ENCODE measurements at regions not wholly inside any gene's neighbourhood (a gene's known extent, or its start where the extent isn't known, plus 50 kb on each side); places are given as distances from the start of the nearest gene placed in this dataset.

- Histone ChIP-seq H3K4me3 (ENCODE audit: low read length) (no peak overlapping the region), H3K36me3 (ENCODE audit: control insufficient read depth, insufficient read depth, low read length) (no peaks in the 10 kb centered on the region), H3K9me3 (ENCODE audit: control insufficient read depth, low read length) (no peaks in the 10 kb centered on the region), H3K27me3 (ENCODE audit: control insufficient read depth, insufficient read depth, low read length) (no peaks in the 10 kb centered on the region), H3K9ac (ENCODE audit: low read length) (no peak overlapping the region), H3K4me1 (ENCODE audit: control insufficient read depth, insufficient read depth, low read length) (no peaks in the 10 kb centered on the region)
Measured at GRCh38 chr3:72675243-72675642, 173.0 kb downstream of the SHQ1 start.

GRCh38 chr3:72673011-72673771 lies 175.1 kb downstream of the SHQ1 start:
- no peak overlapping the region for H3K4me3 ChIP-seq (ENCODE audit: low read length)
- H3K4me1 ChIP-seq (ENCODE audit: control insufficient read depth, insufficient read depth, low read length): no peaks in the 10 kb centered on the region

GRCh38 chr3:72669224-72669623 lies 179.0 kb downstream of the SHQ1 start:
- H3K4me3 ChIP-seq (ENCODE audit: low read length): no peak overlapping the region
- H3K4me1 ChIP-seq (ENCODE audit: control insufficient read depth, insufficient read depth, low read length): no peaks in the 10 kb centered on the region
- H3K9ac ChIP-seq (ENCODE audit: low read length): no peak overlapping the region
- H3K36me3 ChIP-seq (ENCODE audit: control insufficient read depth, insufficient read depth, low read length): no peaks in the 10 kb centered on the region
- H3K27me3 ChIP-seq (ENCODE audit: control insufficient read depth, insufficient read depth, low read length): no peaks in the 10 kb centered on the region
- no peaks in the 10 kb centered on the region for H3K9me3 ChIP-seq (ENCODE audit: control insufficient read depth, low read length)

More at GRCh38 chr3:72673011-72673771, 175.1 kb downstream of the SHQ1 start:
- H3K9me3 ChIP-seq (ENCODE audit: control insufficient read depth, low read length): no peaks in the 10 kb centered on the region
- H3K9ac ChIP-seq (ENCODE audit: low read length): no peak overlapping the region
- no peaks in the 10 kb centered on the region for H3K36me3 ChIP-seq (ENCODE audit: control insufficient read depth, insufficient read depth, low read length)
- H3K27me3 ChIP-seq (ENCODE audit: control insufficient read depth, insufficient read depth, low read length): no peaks in the 10 kb centered on the region

- Histone ChIP-seq H3K9me3 (ENCODE audit: control insufficient read depth, low read length) (no peaks in the 10 kb centered on the region), H3K4me1 (ENCODE audit: control insufficient read depth, insufficient read depth, low read length) (peaks cover under 1% of the 10 kb centered on the region), H3K4me3 (ENCODE audit: low read length) (no peak overlapping the region), H3K27me3 (ENCODE audit: control insufficient read depth, insufficient read depth, low read length) (no peaks in the 10 kb centered on the region), H3K9ac (ENCODE audit: low read length) (no peak overlapping the region), H3K36me3 (ENCODE audit: control insufficient read depth, insufficient read depth, low read length) (no peaks in the 10 kb centered on the region)
Measured at GRCh38 chr3:72666447-72666755, 181.8 kb downstream of the SHQ1 start.

DNA sequence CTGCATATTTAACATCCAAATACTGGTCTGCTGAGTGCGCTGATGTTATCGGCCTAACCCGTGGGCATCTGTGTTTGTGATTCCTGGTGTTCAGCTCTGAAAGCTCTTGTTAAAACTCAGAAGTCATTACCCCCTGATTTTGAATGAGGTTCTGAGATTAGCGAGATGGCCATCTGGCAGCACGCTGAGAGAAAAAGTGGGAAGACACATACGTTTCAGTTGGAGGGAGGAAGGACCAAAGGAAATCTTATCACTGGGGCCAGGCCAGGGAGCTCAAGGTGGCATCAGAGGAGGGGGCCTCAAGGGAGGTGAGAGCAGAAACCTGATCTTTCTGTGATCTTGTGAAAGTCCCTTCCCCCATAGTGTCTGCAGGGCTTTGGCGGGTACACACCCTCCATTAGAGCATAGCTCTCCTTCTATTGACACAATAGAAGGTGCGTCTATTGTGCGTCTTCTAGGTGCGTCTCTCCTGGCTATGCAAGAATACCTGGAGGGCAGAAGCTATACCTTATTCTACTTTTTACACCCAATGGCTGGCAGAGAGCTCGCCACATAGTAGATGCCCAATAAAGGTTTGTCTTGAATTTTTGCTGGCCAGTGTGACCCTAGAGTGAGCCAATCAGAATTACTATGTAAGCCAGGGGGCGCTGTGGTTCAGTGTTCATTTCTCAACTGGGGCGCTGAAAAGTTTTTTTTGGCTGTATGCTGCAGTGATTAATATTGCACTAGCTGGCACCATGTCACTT lies 182.4 kb downstream of the SHQ1 start:
- Histone ChIP-seq H3K9me3 (ENCODE audit: control insufficient read depth, low read length) (no peaks in the 10 kb centered on the region), H3K9ac (ENCODE audit: low read length) (no peak overlapping the region), H3K27me3 (ENCODE audit: control insufficient read depth, insufficient read depth, low read length) (no peaks in the 10 kb centered on the region), H3K36me3 (ENCODE audit: control insufficient read depth, insufficient read depth, low read length) (no peaks in the 10 kb centered on the region), H3K4me3 (ENCODE audit: low read length) (no peak overlapping the region), H3K4me1 (ENCODE audit: control insufficient read depth, insufficient read depth, low read length) (peaks cover 6% of the 10 kb centered on the region)

DNA sequence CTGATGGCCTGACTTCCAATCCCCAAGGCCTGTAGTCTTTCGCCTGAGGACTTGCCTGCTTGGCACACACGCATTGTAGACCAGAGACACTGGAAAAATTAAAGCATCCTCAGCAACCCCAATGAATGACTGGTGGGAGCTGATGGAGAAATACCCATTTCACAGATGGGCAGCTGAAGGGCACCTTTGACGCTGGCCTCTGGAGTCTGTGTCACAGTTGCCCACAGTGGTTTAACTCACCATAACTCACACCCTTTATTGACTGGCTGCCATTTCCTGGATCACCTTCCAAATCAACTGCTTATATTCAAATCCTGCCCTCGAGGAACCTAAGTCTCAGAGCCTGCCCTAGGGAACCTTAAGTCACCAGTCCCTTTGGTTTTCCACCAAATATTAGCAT lies 183.1 kb downstream of the SHQ1 start:
- Histone ChIP-seq H3K9ac (ENCODE audit: low read length) (no peak overlapping the region), H3K4me3 (ENCODE audit: low read length) (no peak overlapping the region), H3K4me1 (ENCODE audit: control insufficient read depth, insufficient read depth, low read length) (peaks cover 11% of the 10 kb centered on the region), H3K9me3 (ENCODE audit: control insufficient read depth, low read length) (no peaks in the 10 kb centered on the region), H3K36me3 (ENCODE audit: control insufficient read depth, insufficient read depth, low read length) (no peaks in the 10 kb centered on the region), H3K27me3 (ENCODE audit: control insufficient read depth, insufficient read depth, low read length) (no peaks in the 10 kb centered on the region)

DNA sequence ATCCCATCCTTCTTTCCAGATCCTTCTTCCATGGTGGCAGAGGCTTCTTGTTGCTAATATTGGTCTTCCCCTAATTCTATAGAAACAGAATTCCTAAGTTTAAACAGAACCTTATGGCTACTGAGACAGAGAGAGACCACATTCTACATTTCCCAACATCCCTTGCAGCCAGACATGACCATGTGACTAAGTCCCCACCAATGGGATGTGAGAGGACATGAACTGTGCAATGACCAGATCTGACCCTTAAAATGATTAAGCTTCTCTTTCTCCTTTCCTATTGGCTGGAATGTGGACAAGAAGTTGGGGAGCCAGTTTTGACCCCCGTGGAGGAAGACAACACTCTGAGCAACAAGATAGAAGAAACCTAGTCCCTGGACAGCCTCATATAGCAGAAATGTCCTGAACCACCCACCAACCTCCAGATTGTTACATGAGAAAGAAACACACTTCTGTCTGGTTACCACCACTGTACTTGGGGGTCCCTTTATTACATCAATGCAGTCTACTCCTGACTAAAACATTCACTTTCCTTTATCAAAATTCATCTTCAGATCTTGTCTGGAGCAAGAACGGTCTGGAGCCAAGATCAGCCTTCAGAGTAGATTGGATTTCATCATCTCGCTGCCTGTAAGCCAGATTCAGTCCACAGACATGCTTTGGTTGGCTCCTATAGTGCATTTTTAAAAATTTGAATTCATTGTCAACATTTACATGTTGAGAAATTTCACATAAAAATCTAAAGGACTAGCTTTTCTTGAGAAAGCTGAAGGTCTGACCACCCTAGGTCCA lies 183.9 kb downstream of the SHQ1 start:
- Histone ChIP-seq H3K9ac (ENCODE audit: low read length) (no peak overlapping the region), H3K4me3 (ENCODE audit: low read length) (no peak overlapping the region), H3K27me3 (ENCODE audit: control insufficient read depth, insufficient read depth, low read length) (no peaks in the 10 kb centered on the region), H3K4me1 (ENCODE audit: control insufficient read depth, insufficient read depth, low read length) (peaks cover 11% of the 10 kb centered on the region), H3K36me3 (ENCODE audit: control insufficient read depth, insufficient read depth, low read length) (no peaks in the 10 kb centered on the region), H3K9me3 (ENCODE audit: control insufficient read depth, low read length) (no peaks in the 10 kb centered on the region)

- no peak overlapping the region for H3K9ac ChIP-seq (ENCODE audit: low read length)
- H3K4me1 ChIP-seq (ENCODE audit: control insufficient read depth, insufficient read depth, low read length): peaks cover 11% of the 10 kb centered on the region
- H3K9me3 ChIP-seq (ENCODE audit: control insufficient read depth, low read length): no peaks in the 10 kb centered on the region
Measured at GRCh38 chr3:72663429-72663828, 184.8 kb downstream of the SHQ1 start.

DNA sequence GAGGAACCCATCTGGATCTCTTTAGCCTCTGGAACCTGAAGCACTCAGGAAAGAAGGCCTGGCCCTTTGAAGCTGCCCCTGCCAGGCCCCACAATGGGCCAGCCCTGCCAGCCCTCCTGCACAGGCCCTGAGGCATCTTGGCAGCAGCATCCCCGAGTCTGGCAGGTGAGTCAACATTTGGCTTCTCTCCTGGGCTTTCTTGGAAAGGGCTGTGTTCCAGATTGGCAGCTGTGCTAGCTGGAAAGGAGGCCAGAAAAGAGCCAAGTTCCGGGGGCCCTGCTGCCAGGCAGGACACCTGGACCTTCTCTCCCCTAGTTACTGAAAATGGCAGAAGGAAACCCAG lies 187.2 kb downstream of the SHQ1 start:
- H3K27me3 ChIP-seq (ENCODE audit: control insufficient read depth, insufficient read depth, low read length): peaks cover 2% of the 10 kb centered on the region
- H3K36me3 ChIP-seq (ENCODE audit: control insufficient read depth, insufficient read depth, low read length): no peaks in the 10 kb centered on the region
- no peak overlapping the region for H3K4me3 ChIP-seq (ENCODE audit: low read length)
- no peak overlapping the region for H3K9ac ChIP-seq (ENCODE audit: low read length)
- H3K4me1 ChIP-seq (ENCODE audit: control insufficient read depth, insufficient read depth, low read length): peaks cover 11% of the 10 kb centered on the region
- no peaks in the 10 kb centered on the region for H3K9me3 ChIP-seq (ENCODE audit: control insufficient read depth, low read length)

More at GRCh38 chr3:72663429-72663828, 184.8 kb downstream of the SHQ1 start:
- H3K4me3 ChIP-seq (ENCODE audit: low read length): no peak overlapping the region
- no peaks in the 10 kb centered on the region for H3K27me3 ChIP-seq (ENCODE audit: control insufficient read depth, insufficient read depth, low read length)
- no peaks in the 10 kb centered on the region for H3K36me3 ChIP-seq (ENCODE audit: control insufficient read depth, insufficient read depth, low read length)

- Histone ChIP-seq H3K36me3 (ENCODE audit: control insufficient read depth, insufficient read depth, low read length) (no peaks in the 10 kb centered on the region), H3K4me3 (ENCODE audit: low read length) (no peak overlapping the region), H3K4me1 (ENCODE audit: control insufficient read depth, insufficient read depth, low read length) (peaks cover 11% of the 10 kb centered on the region), H3K9me3 (ENCODE audit: control insufficient read depth, low read length) (no peaks in the 10 kb centered on the region), H3K9ac (ENCODE audit: low read length) (no peak overlapping the region), H3K27me3 (ENCODE audit: control insufficient read depth, insufficient read depth, low read length) (peaks cover 8% of the 10 kb centered on the region)
Measured at GRCh38 chr3:72660270-72661114, 187.8 kb downstream of the SHQ1 start.

GRCh38 chr3:72659596-72659995 lies 188.6 kb downstream of the SHQ1 start:
- H3K4me3 ChIP-seq (ENCODE audit: low read length): no peak overlapping the region
- H3K9me3 ChIP-seq (ENCODE audit: control insufficient read depth, low read length): no peaks in the 10 kb centered on the region
- H3K9ac ChIP-seq (ENCODE audit: low read length): no peak overlapping the region
- peaks cover 16% of the 10 kb centered on the region for H3K27me3 ChIP-seq (ENCODE audit: control insufficient read depth, insufficient read depth, low read length)
- no peaks in the 10 kb centered on the region for H3K36me3 ChIP-seq (ENCODE audit: control insufficient read depth, insufficient read depth, low read length)
- H3K4me1 ChIP-seq (ENCODE audit: control insufficient read depth, insufficient read depth, low read length): peaks cover 11% of the 10 kb centered on the region

Measured in mucosa of stomach (tissue), 1 donor.